Right atrium auricular region (tissue), 2 donors: ENCODE measurements at regions not wholly inside any gene's neighbourhood (a gene's known extent, or its start where the extent isn't known, plus 50 kb on each side); places are given as distances from the start of the nearest gene placed in this dataset.
"Not testable (repeated sequence)": the region's sequence is repeated elsewhere in the genome, so short reads cannot be mapped to it uniquely, and the experiment has no call there.

Source experiments
- DNase-seq: peaks from one replicate; pipeline ENCODE4 v3.0.0-alpha.2; 2019; ENCODE audit warnings: low spot score
- H3K27ac ChIP-seq, 2 donors: fragments of 200-600 bp; sonication (generic); 1 replicate in 1 of 2; 2 replicates in 1 of 2; pipeline ENCODE4 v1.5.1; 2016 to 2019
- H3K27me3 ChIP-seq, 2 donors: fragments of 200-600 bp; sonication (generic); one replicate each; pipeline versions ENCODE4 v1.5.1 to v1.6.0; 2017 to 2019
- H3K36me3 ChIP-seq: fragments of 200-600 bp; sonication (generic); one replicate; pipeline ENCODE4 v1.5.1; 2016
- H3K4me1 ChIP-seq, 2 donors: fragments of 200-600 bp; sonication (generic); one replicate each; pipeline versions ENCODE4 v1.5.1 to v1.6.0; 2017 to 2019
- H3K4me3 ChIP-seq, 2 donors: fragments of 200-600 bp; sonication (generic); 1 replicate in 1 of 2; 2 replicates in 1 of 2; pipeline ENCODE4 v1.5.1; 2017 to 2019; ENCODE audit warnings: mild to moderate bottlenecking in 1 of 2, moderate library complexity in 1 of 2
- H3K9me3 ChIP-seq, 2 donors: fragments of 200-600 bp; sonication (generic); one replicate each; pipeline ENCODE4 v1.5.1; 2019
- CTCF ChIP-seq, 2 donors: fragments of 200-600 bp; sonication (generic); IDR thresholded peaks; one replicate each; pipeline ENCODE4 v1.5.1; 2019; ENCODE audit warnings: antibody characterized with exemption in 2 of 2

GRCh38 chr2:89767058-89767457 is 1075.6 kb downstream of the RPIA start:
- not testable (repeated sequence) for DNase-seq, H3K27me3 ChIP-seq

GRCh38 chr2:89767572-89768435 is 1076.3 kb downstream of the RPIA start:
- Histone ChIP-seq H3K27me3 (no peaks in the 10 kb centered on the region), H3K9me3 (peaks cover 0 to 11% of the 10 kb centered on the region in 2 donors), H3K4me3 (peak overlapping the region; percentile 19 to 47), H3K27ac (no peak overlapping the region), H3K36me3 (no peaks in the 10 kb centered on the region), H3K4me1 (peaks cover 0 to 10% of the 10 kb centered on the region in 2 donors)
- TF ChIP-seq CTCF (IDR thresholded peaks at IDR 0.05), result no peak
- DNase-seq, result no peak

More at GRCh38 chr2:89767058-89767457, 1075.6 kb downstream of the RPIA start:
- H3K36me3 ChIP-seq, H3K4me3 ChIP-seq, H3K27ac ChIP-seq, H3K9me3 ChIP-seq, H3K4me1 ChIP-seq: not testable (repeated sequence)

GRCh38 chr2:89775885-89776284 is 1084.4 kb downstream of the RPIA start:
- H3K9me3 ChIP-seq, result peaks cover 3 to 91% of the 10 kb centered on the region in 2 donors
- no peak for DNase-seq
- TF ChIP-seq CTCF (IDR thresholded peaks at IDR 0.05), result no peak
- H3K27me3 ChIP-seq, result no peaks in the 10 kb centered on the region
- H3K36me3 ChIP-seq, result no peaks in the 10 kb centered on the region
- no peak overlapping the region for H3K27ac ChIP-seq
- no peaks in the 10 kb centered on the region for H3K4me1 ChIP-seq
- no peak overlapping the region for H3K4me3 ChIP-seq

DNA sequence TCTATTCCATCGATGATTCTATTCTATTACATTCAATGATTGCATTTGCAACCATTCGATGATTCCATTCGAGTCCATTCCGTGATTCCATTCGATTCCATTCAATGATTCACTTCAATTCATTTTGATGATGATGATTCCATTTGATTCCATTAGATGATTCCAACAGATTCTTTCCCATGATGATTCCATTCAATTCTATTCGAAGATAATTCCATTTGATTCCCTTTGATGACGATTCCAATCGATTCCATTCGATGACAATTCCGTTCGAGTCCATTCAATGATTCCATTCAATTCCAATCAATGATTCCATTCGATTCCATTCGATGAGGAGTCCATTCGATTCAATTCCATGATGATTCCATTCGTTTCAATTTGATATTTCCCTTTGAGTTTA is 1088.8 kb downstream of the RPIA start:
- no peak for DNase-seq
- H3K27ac ChIP-seq, result no peak overlapping the region
- H3K4me1 ChIP-seq, result no peaks in the 10 kb centered on the region
- H3K4me3 ChIP-seq, result no peak overlapping the region
- H3K9me3 ChIP-seq, result peaks cover 0 to 99% of the 10 kb centered on the region in 2 donors
- no peaks in the 10 kb centered on the region for H3K27me3 ChIP-seq
- no peak for TF ChIP-seq CTCF (IDR thresholded peaks at IDR 0.05)
- H3K36me3 ChIP-seq, result no peaks in the 10 kb centered on the region

DNA sequence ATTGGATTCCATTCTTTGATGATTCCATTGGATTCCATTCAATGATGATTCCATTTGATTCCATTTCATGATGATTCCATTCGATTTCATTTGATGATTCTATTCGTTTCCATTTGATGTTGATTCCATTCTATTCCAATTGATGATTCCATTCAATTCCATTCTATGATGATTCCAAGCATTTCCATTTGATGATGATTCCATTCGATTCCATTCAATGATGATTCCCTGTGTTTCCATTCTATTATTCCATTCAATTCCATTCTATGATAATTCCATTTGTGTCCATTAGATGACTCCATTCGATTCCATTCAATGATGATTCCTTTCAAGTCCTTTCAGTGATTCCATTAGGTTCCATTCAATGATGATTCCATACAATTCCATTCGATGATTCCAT is 1090.5 kb downstream of the RPIA start:
- H3K4me3 ChIP-seq, result no peak overlapping the region
- H3K27ac ChIP-seq, result no peak overlapping the region
- H3K4me1 ChIP-seq, result no peaks in the 10 kb centered on the region
- no peaks in the 10 kb centered on the region for H3K27me3 ChIP-seq
- TF ChIP-seq CTCF (IDR thresholded peaks at IDR 0.05), result no peak
- H3K36me3 ChIP-seq, result no peaks in the 10 kb centered on the region
- DNase-seq, result no peak
- peaks cover 0 to 90% of the 10 kb centered on the region in 2 donors for H3K9me3 ChIP-seq

- Histone ChIP-seq H3K9me3 (peaks cover 19 to 89% of the 10 kb centered on the region in 2 donors), H3K4me1 (no peaks in the 10 kb centered on the region), H3K27ac (no peak overlapping the region), H3K27me3 (no peaks in the 10 kb centered on the region), H3K4me3 (no peak overlapping the region), H3K36me3 (no peaks in the 10 kb centered on the region)
- TF ChIP-seq CTCF (IDR thresholded peaks at IDR 0.05), result no peak
- DNase-seq, result no peak
Observed at GRCh38 chr2:89784960-89785359, 1093.5 kb downstream of the RPIA start.

- H3K9me3 ChIP-seq, result peaks cover 19 to 89% of the 10 kb centered on the region in 2 donors
- not testable (repeated sequence) for DNase-seq, H3K4me1 ChIP-seq, H3K27ac ChIP-seq, H3K36me3 ChIP-seq, H3K4me3 ChIP-seq, H3K27me3 ChIP-seq
Observed at GRCh38 chr2:89785528-89785927, 1094.1 kb downstream of the RPIA start.

- not testable (repeated sequence) for DNase-seq, H3K4me1 ChIP-seq, H3K27me3 ChIP-seq, H3K4me3 ChIP-seq, H3K36me3 ChIP-seq, H3K27ac ChIP-seq
- H3K9me3 ChIP-seq, result peaks cover 19 to 85% of the 10 kb centered on the region in 2 donors
Observed at GRCh38 chr2:89786642-89787041, 1095.2 kb downstream of the RPIA start.

DNA sequence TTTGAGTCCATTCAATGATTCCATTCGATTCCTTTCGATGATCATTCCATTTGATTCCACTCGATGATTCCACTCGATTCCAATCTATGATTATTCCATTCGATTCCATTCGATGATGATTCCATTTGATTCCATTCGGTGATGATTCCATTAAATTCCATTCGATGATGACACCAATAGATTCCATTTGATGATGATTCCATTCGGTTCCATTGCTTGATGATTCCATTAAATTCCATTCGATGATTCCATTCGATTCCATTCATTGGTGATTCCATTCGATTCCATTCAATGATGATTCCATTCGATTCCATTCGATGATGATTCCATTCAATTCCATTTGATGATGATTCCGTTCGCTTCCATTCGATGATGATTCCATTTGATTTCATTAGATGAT is 1104.1 kb downstream of the RPIA start:
- not testable (repeated sequence) for H3K36me3 ChIP-seq, H3K4me3 ChIP-seq, DNase-seq, H3K27me3 ChIP-seq, H3K27ac ChIP-seq, H3K4me1 ChIP-seq
- peaks cover 6 to 75% of the 10 kb centered on the region in 2 donors for H3K9me3 ChIP-seq
